ENCODE measurements at regions not wholly inside any gene's neighbourhood (a gene's known extent, or its start where the extent isn't known, plus 50 kb on each side); places are given as distances from the start of the nearest gene placed in this dataset.

DNA sequence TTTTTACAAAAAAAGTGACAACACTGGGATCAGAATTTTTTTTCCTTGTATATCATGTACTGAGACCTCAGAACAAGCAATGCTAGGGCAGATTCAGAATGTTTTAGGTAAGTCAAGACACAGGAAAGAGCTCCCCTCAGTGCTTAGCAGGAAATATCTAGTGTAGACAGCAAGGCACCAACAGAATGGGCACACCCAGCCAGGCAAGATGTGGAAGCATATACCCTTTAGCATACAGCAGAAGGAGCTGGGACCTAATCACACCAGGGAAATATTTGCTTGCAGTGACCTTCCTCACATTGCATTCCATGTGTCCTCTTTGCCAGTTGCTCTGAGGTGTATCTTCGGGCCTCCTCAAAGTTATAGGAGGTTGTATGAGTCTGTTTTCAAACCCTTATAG lies 497.6 kb upstream of the LRRN3 start:
- TF ChIP-seq, protein P1, sequence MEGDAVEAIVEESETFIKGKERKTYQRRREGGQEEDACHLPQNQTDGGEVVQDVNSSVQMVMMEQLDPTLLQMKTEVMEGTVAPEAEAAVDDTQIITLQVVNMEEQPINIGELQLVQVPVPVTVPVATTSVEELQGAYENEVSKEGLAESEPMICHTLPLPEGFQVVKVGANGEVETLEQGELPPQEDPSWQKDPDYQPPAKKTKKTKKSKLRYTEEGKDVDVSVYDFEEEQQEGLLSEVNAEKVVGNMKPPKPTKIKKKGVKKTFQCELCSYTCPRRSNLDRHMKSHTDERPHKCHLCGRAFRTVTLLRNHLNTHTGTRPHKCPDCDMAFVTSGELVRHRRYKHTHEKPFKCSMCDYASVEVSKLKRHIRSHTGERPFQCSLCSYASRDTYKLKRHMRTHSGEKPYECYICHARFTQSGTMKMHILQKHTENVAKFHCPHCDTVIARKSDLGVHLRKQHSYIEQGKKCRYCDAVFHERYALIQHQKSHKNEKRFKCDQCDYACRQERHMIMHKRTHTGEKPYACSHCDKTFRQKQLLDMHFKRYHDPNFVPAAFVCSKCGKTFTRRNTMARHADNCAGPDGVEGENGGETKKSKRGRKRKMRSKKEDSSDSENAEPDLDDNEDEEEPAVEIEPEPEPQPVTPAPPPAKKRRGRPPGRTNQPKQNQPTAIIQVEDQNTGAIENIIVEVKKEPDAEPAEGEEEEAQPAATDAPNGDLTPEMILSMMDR (IDR thresholded peaks at IDR 0.05) = no peak
- TF ChIP-seq POLR2A (IDR thresholded peaks at IDR 0.05) = no peak

Measured in thyroid gland (tissue), 4 donors.